ENCODE measurements at regions not wholly inside any gene's neighbourhood (a gene's known extent, or its start where the extent isn't known, plus 50 kb on each side); places are given as distances from the start of the nearest gene placed in this dataset.
"Not testable (repeated sequence)": the region's sequence is repeated elsewhere in the genome, so short reads cannot be mapped to it uniquely, and the experiment has no call there.

DNA sequence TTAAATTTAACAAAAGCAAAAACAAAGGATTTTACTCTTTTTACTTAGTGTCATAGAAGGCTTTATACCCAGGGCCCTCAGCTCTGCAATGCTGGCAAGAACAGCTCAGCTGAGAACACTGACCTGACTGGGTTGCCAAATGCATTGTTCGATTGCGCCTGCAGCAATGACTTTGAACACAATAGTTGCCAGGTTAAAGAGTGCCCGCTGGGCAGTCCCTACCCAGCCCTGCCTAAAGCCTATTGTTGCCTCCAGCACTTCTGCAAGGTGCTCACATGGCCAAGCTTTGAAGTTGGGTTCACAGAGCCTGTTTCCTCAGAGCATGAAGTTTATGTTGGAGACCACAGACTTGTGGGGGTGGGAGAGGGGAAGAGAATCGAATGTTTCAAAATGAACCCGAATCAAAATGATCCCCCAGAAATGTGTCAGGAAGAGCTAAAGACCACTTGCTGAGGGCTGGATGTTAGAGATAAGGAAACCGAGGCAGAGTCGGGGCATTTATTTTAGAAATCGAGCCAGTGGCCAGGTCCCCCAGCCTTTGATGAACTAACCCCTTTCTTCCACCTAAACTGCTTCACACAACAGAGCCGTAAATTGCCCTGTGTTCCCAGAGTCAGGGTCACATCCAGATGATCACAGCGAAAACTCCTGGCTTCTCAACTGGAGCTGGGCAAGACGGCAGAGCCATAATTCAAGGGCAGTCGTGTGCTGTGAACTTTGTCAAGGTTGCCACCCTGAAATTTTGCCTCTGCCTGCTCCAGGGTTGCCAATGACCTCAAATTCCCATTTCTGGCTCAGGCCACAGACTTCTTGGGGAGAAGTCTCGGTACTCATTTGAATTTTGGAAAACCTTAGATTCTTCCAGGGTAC lies 55.0 kb downstream of the FOXA2 start:
- intact Hi-C loops (cut with DNase I): no loop called here
- DNase-seq (ENCODE audit: low spot score): no peak

DNA sequence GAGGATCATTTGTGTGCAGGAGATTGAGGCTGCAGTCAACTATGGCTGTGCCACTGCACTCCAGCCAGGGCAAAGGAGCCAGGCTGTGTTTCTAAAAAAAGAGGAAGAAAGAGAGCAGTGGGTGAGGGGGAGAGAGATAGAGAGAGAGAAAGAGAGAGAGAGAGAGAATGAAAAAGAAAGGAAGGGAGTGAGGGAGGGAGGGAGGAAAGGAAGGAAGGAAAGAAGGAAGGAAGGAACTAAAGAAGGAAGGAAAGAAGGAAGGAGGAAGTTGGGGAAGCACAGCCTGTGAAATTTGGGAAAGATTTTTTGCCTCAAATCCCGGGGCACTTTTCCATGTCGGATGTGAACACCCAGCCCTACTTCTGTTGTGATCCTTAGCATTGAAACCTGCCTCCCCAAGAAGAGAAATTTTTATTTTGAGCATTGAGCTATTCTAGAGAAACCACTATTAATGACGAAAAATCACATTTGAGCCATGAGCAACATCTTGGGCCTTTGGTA lies 57.8 kb downstream of the FOXA2 start:
- no peak for DNase-seq (ENCODE audit: low spot score)
- intact Hi-C loops (cut with DNase I): no loop called here

DNA sequence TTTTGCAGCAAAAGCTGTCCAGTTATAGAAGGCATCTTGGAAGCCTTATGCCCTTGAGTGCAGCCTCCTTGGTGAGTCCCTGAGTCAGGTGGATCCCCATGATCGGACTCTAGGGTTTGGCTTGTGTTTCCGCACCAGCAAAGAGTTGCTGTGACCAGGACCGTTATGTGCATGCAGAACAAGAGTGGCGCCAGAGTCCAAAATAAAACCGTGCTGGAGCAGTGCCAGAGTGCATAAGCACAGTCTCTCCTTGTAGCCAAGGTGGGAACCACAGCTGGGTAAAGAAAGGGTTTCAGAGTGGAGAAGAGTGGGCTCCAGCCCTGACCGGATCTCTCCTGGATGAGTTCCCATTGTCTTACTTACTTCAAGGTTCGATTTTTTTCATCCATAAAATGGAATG lies 58.6 kb downstream of the FOXA2 start:
- DNase-seq (ENCODE audit: low spot score): no peak
- intact Hi-C loops (cut with DNase I): no loop called here

- no peak for DNase-seq (ENCODE audit: low spot score)
- intact Hi-C loops (cut with DNase I): no loop called here
These were observed 59.1 kb downstream of the FOXA2 start for GRCh38 chr20:22525069-22525820.

- intact Hi-C loops (cut with DNase I): no loop called here
- DNase-seq (ENCODE audit: low spot score): no peak
These were observed 59.9 kb downstream of the FOXA2 start for GRCh38 chr20:22524393-22525015.

DNA sequence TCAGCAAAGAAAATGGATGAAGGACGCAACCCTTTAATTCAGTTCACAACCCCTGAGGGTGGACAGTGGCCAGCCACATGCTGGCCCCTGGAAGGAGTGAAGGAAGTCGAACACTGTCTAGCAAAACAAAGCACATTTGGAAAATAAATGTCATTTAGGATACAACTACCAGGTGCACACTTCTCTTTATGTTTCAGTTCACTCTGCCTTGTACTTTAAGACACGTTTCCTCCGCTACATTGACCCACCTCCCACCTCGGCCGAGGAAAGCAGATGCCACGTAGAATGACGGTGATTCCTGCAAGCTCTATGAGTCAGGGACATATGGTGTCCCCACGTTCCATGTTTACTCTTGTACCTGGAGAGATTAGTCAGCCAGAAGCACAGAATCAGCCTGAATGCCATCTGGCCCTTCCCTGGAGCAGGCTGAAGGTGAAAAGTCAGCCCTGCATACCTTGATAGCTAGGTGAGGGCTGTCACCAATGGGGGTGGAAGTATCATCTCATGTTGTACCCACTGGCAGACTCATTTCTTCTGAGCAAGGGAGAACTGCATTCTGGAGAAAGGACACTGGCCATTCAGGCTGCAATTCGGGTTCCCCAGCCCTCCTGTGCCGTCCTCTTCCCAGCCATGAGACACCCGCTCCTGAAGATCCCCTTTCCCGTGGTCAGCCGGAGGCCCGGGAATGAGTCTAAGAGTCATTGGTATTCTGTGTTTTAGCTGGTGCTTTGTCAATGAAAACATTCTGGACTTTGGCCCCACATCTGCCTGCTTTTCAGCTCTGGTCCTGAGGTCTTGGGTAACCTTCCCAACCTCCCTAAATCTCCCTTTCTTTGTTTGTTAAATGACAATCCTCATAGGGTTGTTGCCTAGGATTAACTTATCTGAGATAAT lies 60.6 kb downstream of the FOXA2 start:
- DNase-seq (ENCODE audit: low spot score): no peak
- intact Hi-C loops (cut with DNase I): no loop called here

- intact Hi-C loops (cut with DNase I): no loop called here
These were observed 61.3 kb downstream of the FOXA2 start for GRCh38 chr20:22523128-22523498.

DNA sequence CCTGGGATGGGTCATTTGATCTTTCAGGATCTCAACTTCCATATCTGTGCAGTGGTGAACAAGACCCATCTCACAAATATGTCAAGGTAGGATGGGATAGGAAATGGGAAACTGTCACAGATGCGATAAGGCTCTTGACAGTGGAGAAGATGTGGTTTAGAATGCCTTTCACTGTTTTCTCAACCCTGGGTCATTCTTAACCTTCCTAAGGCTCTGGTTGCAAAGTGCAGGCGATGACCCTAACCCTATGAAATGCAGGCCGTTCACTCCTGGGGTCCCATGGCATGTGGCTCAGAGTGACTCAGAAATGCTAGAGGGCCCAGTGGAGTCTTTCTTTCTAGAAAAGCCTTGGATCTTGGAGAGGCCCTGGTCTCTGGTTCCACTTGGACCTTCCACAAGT lies 61.7 kb downstream of the FOXA2 start:
- intact Hi-C loops (cut with DNase I): no loop called here

More at GRCh38 chr20:22523128-22523498, 61.3 kb downstream of the FOXA2 start:
- no peak for DNase-seq (ENCODE audit: low spot score)

DNA sequence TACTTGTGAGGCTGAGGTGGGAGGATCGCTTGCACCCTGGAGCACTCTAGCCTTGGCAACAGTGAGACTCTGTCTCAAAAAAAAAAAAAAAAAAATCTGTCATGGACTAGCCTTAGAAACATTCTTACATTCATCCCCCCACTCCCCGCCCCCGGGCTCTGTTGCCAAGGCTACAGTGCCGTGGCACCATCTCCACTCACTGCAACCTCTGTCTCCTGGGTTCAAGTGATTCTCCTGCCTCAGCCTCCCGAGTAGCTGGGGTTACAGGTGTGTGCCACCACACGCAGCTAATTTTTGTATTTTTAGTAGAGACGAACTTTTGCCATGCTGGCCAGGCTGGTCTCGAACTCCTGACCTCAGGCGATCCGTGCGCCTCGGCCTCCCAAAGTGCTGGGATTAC lies 62.4 kb downstream of the FOXA2 start:
- intact Hi-C loops (cut with DNase I): not testable (repeated sequence)

More for the DNA sequence above, 61.7 kb downstream of the FOXA2 start:
- no peak for DNase-seq (ENCODE audit: low spot score)

DNA sequence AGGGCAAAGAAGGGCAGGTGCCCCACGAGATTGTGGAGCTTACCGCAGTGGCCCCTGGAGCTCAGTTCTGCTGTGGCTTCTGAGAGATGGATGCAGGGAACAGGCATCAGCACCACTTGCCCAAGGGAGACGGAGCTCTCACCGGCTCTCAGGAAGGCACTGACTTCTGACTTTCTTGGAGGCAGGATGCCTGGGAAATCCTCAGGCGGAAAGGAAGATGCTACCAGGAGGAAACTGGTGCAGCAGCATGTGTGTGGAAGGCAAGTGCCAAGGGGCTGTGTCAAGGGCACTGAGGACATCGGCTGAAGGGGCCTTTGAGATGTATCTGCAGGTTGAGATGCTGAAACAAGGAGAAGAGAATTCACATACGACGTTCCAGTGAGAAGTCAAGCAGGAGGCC lies 64.0 kb downstream of the FOXA2 start:
- DNase-seq (ENCODE audit: low spot score): no peak
- intact Hi-C loops (cut with DNase I): no loop called here

More for the DNA sequence above, 62.4 kb downstream of the FOXA2 start:
- not testable (repeated sequence) for DNase-seq (ENCODE audit: low spot score)

GRCh38 chr20:22515264-22515663 lies 69.1 kb downstream of the FOXA2 start:
- DNase-seq (ENCODE audit: low spot score): no peak
- intact Hi-C loops (cut with DNase I): no loop called here

GRCh38 chr20:22513574-22513973 lies 70.8 kb downstream of the FOXA2 start:
- DNase-seq (ENCODE audit: low spot score): no peak
- intact Hi-C loops (cut with DNase I): no loop called here

GRCh38 chr20:22512911-22513489 lies 71.4 kb downstream of the FOXA2 start:
- DNase-seq (ENCODE audit: low spot score): no peak
- intact Hi-C loops (cut with DNase I): no loop called here

DNA sequence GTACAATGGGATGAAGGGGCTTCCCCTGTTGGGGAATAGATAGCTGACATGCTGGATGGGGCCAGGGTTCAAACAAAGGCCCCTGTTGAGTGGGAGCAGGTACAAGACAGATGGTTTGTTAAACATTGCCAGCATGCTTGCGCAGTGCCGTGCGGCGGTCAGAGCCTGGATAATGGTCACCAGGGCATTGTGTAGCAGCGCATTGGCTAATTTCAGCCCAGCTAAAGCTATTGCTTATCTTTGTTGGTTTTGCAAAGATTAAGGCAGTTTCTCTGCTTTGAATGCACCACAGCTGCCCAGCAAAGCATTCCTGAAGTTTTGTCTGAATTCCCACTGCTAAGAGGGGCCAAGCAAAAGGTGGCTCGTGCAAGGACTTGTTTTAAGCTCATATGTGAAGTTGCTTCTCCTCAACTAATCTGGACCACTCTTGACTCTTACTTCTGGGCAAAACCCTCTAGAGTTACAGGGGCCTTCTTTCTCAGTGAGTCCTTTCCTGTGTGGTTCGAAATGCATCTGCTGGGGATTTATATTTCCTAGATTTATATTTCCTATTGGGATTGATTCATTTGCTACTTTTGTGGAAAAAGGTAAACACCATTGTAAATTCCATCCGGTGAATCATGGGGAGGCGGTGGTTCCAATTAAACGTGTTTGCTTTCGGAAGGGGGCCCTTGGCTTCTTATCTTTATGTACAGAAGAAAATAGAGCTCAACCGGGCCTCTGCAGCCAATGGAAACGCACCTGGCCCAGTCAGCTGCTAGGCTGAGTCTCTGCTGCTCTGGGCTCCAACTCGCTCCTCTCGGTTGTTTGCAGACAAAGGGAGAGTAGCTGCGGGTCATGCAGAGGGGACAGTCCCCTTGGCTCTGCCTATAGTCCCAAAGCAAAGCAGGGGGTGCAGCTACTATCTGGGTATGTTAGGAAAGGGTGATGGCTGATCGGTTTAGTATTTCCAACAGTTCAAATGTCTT lies 72.1 kb downstream of the FOXA2 start:
- no peak for DNase-seq (ENCODE audit: low spot score)
- intact Hi-C loops (cut with DNase I): no loop called here

DNA sequence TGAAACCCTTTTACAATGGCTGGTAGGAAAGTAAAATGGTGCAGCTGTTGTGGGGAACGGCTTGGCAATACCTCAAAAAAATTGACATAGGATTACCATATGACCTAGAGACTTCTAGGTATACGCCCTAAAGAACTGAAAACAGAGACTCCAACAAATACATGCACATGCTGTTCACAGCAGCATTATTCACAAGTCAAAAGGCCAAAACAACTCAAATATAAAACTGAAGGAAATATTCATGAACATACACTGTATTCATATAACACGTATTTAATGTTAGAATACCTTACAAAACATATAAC lies 74.6 kb downstream of the FOXA2 start:
- DNase-seq (ENCODE audit: low spot score): no peak
- intact Hi-C loops (cut with DNase I): no loop called here

GRCh38 chr20:22509090-22509842 lies 75.1 kb downstream of the FOXA2 start:
- DNase-seq (ENCODE audit: low spot score): peak; percentile 72
- intact Hi-C loops (cut with DNase I): no loop called here

DNA sequence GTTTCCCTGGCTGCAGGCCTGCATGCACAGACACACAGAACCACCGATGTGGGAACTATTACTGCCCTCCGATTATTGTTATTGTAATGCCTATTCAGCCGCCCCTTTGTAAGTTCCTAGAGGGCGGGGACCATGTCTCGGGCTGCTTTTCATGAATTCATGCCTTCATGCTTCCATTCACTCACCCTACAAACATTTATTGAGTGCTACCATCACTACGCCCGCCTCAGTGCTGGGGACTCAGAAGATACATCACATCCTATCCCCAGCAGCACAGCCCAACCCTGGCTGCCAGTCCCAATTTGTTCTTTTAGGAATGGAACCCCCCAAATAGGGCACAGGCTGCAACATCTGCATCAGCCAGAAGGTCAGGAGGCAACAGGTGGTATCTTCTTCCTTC lies 75.9 kb downstream of the FOXA2 start:
- DNase-seq (ENCODE audit: low spot score): peak; percentile 19
- intact Hi-C loops (cut with DNase I): no loop called here
